Endothelial cell of umbilical vein (primary cell): ENCODE measurements at regions not wholly inside any gene's neighbourhood (a gene's known extent, or its start where the extent isn't known, plus 50 kb on each side); places are given as distances from the start of the nearest gene placed in this dataset.

Source experiments
- BruUV-seq: library from RNA; stranded (reverse); fragments of 400-500 nt; replicated peaks from 2 replicates; lab custom pipeline; 2021; lab: Mats Ljungman, UMichigan
- CTCF ChIA-PET: fragments of 300-600, 350-600 bp; sonication (Branson Sonifier 250); formaldehyde crosslinking; loops from one replicate; lab custom pipeline; 2021; ENCODE audit warnings: antibody characterized with exemption, inconsistent platforms; lab: Charles Lee
- POLR2A ChIA-PET: fragments of 300-600, 350-600 bp; sonication (Branson Sonifier 250); formaldehyde crosslinking; loops from one replicate; lab custom pipeline; 2021; ENCODE audit warnings: antibody characterized with exemption, inconsistent platforms; lab: Charles Lee
- DNase-seq: peaks from one replicate; pipeline ENCODE4 v3.0.0-alpha.2; 2011; ENCODE audit warnings: low read depth, low spot score
- FAIRE-seq: peaks from 2 replicates; lab custom pipeline; 2011; peaks lifted over from hg19 to GRCh38; lab: Jason Lieb, UNC
- H2AFZ ChIP-seq: 2 replicates; pipeline ENCODE4 v1.6.0; 2012; ENCODE audit warnings: low read depth, low read length, control low read depth, inconsistent platforms
- H3K27ac ChIP-seq: 2 replicates; pipeline ENCODE4 v1.5.1; 2011; ENCODE audit warnings: low read depth, mild to moderate bottlenecking, control low read depth, low read length, moderate library complexity; ENCODE audit not compliant: insufficient read depth
- H3K27me3 ChIP-seq, 2 experiments: 2 replicates each; pipeline versions ENCODE4 v1.6.0 to v1.6.1; 2011; ENCODE audit warnings: low read length in 2 of 2, mixed read lengths in 1 of 2; ENCODE audit not compliant: control insufficient read depth in 2 of 2, insufficient read depth in 2 of 2
- H3K36me3 ChIP-seq, 2 experiments: 2 replicates in 1 of 2; 3 replicates in 1 of 2; pipeline ENCODE4 v1.5.1; 2011; ENCODE audit warnings: low read length in 2 of 2, mild to moderate bottlenecking in 1 of 2, moderate library complexity in 1 of 2; ENCODE audit not compliant: control insufficient read depth in 2 of 2, insufficient read depth in 2 of 2; ENCODE audit errors: extremely low read depth in 1 of 2
- H3K4me1 ChIP-seq: 3 replicates; pipeline ENCODE4 v1.5.1; 2011; ENCODE audit warnings: mild to moderate bottlenecking, low read length; ENCODE audit not compliant: control insufficient read depth, insufficient read depth; ENCODE audit errors: extremely low read depth
- H3K4me2 ChIP-seq: 2 replicates; pipeline ENCODE4 v1.6.1; 2011; ENCODE audit warnings: low read length, control low read depth, mixed read lengths; ENCODE audit not compliant: insufficient read depth
- H3K4me3 ChIP-seq, 3 experiments: fragments of 200-600 bp in 1 of 3; sonication (generic), shearing (Covaris generic) in 1 of 3; replicated peaks in 1 of 3; 2 replicates each; pipeline ENCODE4 v1.5.1; 2011 to 2016; ENCODE audit warnings: control low read depth in 3 of 3, low read length in 3 of 3, mild to moderate bottlenecking in 2 of 3, inconsistent platforms in 1 of 3, low read depth in 1 of 3, moderate library complexity in 1 of 3; ENCODE audit not compliant: insufficient read depth in 1 of 3
- H3K79me2 ChIP-seq: 2 replicates; pipeline ENCODE4 v1.6.0; 2012; ENCODE audit warnings: low read length, inconsistent platforms; ENCODE audit not compliant: control insufficient read depth, insufficient read depth
- H3K9ac ChIP-seq: replicated peaks from 2 replicates; pipeline ENCODE3; 2011; ENCODE audit warnings: low read length, control low read depth; ENCODE audit not compliant: insufficient read depth; ENCODE audit errors: extremely low read depth
- H3K9me1 ChIP-seq: replicated peaks from 3 replicates; pipeline ENCODE4 v1.6.0; 2011; ENCODE audit warnings: mild to moderate bottlenecking, low read length; ENCODE audit not compliant: control insufficient read depth, insufficient read depth; ENCODE audit errors: extremely low read depth
- H3K9me3 ChIP-seq: replicated peaks from 2 replicates; pipeline ENCODE4 v1.5.1; 2012; ENCODE audit warnings: low read length, inconsistent platforms; ENCODE audit not compliant: control insufficient read depth, insufficient read depth
- H4K20me1 ChIP-seq: replicated peaks from 2 replicates; pipeline ENCODE3; 2011; ENCODE audit warnings: mild to moderate bottlenecking, low read length; ENCODE audit not compliant: control insufficient read depth, insufficient read depth; ENCODE audit errors: extremely low read depth
- EZH2 ChIP-seq: IDR thresholded peaks from 2 replicates; pipeline ENCODE4 v1.6.1; 2012; ENCODE audit warnings: borderline replicate concordance, low read depth, mild to moderate bottlenecking, moderate library complexity, low read length, inconsistent platforms; ENCODE audit not compliant: severe bottlenecking
- FOS ChIP-seq: IDR thresholded peaks from 2 replicates; pipeline ENCODE4 v1.6.1; 2011; ENCODE audit warnings: mild to moderate bottlenecking, low read length, moderate library complexity, borderline replicate concordance; ENCODE audit not compliant: insufficient read depth
- JUN ChIP-seq: IDR thresholded peaks from 2 replicates; pipeline ENCODE4 v1.6.1; 2011; ENCODE audit warnings: borderline replicate concordance, low read depth; ENCODE audit not compliant: insufficient read length, insufficient read depth
- MYC ChIP-seq: IDR thresholded peaks from one replicate; pipeline ENCODE4 v1.6.1; 2011; ENCODE audit warnings: mild to moderate bottlenecking, low read depth, low read length
- POLR2A ChIP-seq: IDR thresholded peaks from 2 replicates; pipeline ENCODE4 v1.6.1; 2012; ENCODE audit warnings: low read depth, mild to moderate bottlenecking, control low read depth, low read length
- dilution Hi-C: fragments of 300-500 bp; cut with MboI; formaldehyde crosslinking; loops from one replicate; pipeline ENCODE4 v1.15.0; 2019; ENCODE audit warnings: low sequenced_read_pairs; ENCODE audit not compliant: extremely low pct_ligation_motif_present
- intact Hi-C: fragments of 100-400 bp; cut with micrococcal nuclease; formaldehyde crosslinking; loops from one replicate; pipeline ENCODE4 v1.10.0; 2022

GRCh38 chr5:98499892-98500291, 273.6 kb upstream of the RGMB start:
- intact Hi-C loops, result no loop called here
- POLR2A ChIA-PET, result no interaction called here

GRCh38 chr5:98500811-98501210, 272.7 kb upstream of the RGMB start:
- H4K20me1 ChIP-seq, result no peaks in the 10 kb centered on the region

More at GRCh38 chr5:98499892-98500291, 273.6 kb upstream of the RGMB start:
- no peak overlapping the region for H2AFZ ChIP-seq
- no TSS peak for BruUV-seq
- H4K20me1 ChIP-seq, result no peaks in the 10 kb centered on the region
- H3K27me3 ChIP-seq, result no peaks in the 10 kb centered on the region
- no peak overlapping the region for H3K9ac ChIP-seq
- no peak overlapping the region for H3K4me2 ChIP-seq
- DNase-seq, result no peak
- TF ChIP-seq FOS (no peak), MYC (no peak), JUN (no peak)
- dilution Hi-C loops, result no loop called here
- no peaks in the 10 kb centered on the region for H3K9me3 ChIP-seq
- no peaks in the 10 kb centered on the region for H3K36me3 ChIP-seq
- no peak overlapping the region for H3K4me3 ChIP-seq
- H3K9me1 ChIP-seq, result no peaks in the 10 kb centered on the region
- FAIRE-seq, result no peak
- H3K79me2 ChIP-seq, result no peaks in the 10 kb centered on the region
- no peak overlapping the region for H3K27ac ChIP-seq
- CTCF ChIA-PET, result interaction anchor here (0.9 to 2.3 kb wide), 4 partner anchors 10 to 971 kb away, joined by 3 to 7 read pairs (median 4); no protein-coding TSS in a partner anchor
- peaks cover 6% of the 10 kb centered on the region for H3K4me1 ChIP-seq

More at GRCh38 chr5:98500811-98501210, 272.7 kb upstream of the RGMB start:
- DNase-seq, result no peak
- Histone ChIP-seq H3K4me1 (peaks cover 6% of the 10 kb centered on the region), H3K27ac (no peak overlapping the region), H3K4me3 (no peak overlapping the region), H3K4me2 (no peak overlapping the region), H3K9me3 (no peaks in the 10 kb centered on the region), H3K9me1 (no peaks in the 10 kb centered on the region), H3K79me2 (no peaks in the 10 kb centered on the region), H3K36me3 (no peaks in the 10 kb centered on the region), H2AFZ (no peak overlapping the region), H3K9ac (no peak overlapping the region), H3K27me3 (no peaks in the 10 kb centered on the region)
- intact Hi-C loops, result no loop called here
- FAIRE-seq, result no peak
- CTCF ChIA-PET, result interaction anchor here (1.4 to 1.9 kb wide), 2 partner anchors 10 to 268 kb away, joined by 3 to 5 read pairs; no protein-coding TSS in a partner anchor
- POLR2A ChIA-PET, result no interaction called here
- TF ChIP-seq POLR2A (no peak), EZH2 (no peak)
- dilution Hi-C loops, result no loop called here
- no TSS peak for BruUV-seq
